Glomerular endothelial cell (primary cell): ENCODE measurements at regions not wholly inside any gene's neighbourhood (a gene's known extent, or its start where the extent isn't known, plus 50 kb on each side); places are given as distances from the start of the nearest gene placed in this dataset.
"Not testable (repeated sequence)": the region's sequence is repeated elsewhere in the genome, so short reads cannot be mapped to it uniquely, and the experiment has no call there.

ENCODE experiments used
- DNase-seq: peaks from one replicate; pipeline ENCODE4 v3.0.0-alpha.2; 2011; ENCODE audit warnings: low read depth, low spot score; ENCODE audit errors: extremely low read depth

DNA sequence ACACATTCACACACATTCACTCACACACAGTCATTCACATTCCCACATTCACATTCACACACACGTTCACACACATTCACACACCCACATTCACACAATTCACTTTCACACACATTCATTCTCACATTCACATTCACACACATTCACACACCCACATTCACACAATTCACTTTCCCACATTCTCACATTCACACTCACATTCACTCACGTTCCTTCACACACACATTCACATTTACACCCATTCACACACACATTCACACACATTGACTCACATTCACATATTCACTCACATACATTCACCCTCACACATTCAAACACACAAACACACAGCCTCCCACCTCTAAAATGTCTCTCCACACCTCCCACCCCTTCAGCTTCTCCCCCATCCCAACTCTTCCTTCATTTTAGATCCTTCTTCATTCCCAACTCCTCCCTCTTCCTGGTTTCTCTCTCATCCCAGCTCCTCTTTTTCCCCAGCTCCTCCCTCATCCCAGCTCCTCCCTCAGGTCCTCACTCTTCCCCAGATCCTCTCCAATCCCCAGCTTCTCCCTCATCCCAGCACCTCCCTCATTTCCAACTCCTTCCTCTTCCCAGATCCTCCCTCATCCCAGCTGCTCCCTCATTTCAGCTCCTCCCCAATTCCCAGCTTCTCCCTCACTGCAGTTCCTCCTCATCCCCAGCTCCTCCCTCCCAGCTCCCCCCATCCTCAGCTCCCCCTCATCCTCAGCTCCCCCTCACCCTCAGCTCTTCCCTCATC is 111.0 kb downstream of the FAM53A start:
- no peak for DNase-seq

GRCh38 chr4:1572521-1572920 is 111.6 kb downstream of the FAM53A start:
- DNase-seq, result no peak

DNA sequence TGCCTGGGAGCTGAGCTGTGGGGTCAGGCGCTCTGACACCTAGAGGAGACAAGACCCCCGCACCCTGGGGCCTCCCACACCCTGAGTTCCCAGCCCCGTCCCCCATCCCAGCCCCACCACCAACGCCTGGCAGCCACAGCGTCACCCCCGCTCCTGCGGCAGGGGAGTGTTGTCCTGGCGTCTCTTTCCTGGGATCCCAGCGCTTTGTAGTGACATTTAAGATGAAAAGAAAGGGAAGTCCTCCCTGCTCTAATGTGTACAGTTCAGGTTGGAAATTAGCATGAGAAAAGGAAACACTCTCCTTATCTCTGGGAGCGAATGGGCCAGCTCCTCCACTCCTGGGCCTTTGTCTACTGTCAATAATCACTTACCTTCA is 112.1 kb downstream of the FAM53A start:
- no peak for DNase-seq

DNA sequence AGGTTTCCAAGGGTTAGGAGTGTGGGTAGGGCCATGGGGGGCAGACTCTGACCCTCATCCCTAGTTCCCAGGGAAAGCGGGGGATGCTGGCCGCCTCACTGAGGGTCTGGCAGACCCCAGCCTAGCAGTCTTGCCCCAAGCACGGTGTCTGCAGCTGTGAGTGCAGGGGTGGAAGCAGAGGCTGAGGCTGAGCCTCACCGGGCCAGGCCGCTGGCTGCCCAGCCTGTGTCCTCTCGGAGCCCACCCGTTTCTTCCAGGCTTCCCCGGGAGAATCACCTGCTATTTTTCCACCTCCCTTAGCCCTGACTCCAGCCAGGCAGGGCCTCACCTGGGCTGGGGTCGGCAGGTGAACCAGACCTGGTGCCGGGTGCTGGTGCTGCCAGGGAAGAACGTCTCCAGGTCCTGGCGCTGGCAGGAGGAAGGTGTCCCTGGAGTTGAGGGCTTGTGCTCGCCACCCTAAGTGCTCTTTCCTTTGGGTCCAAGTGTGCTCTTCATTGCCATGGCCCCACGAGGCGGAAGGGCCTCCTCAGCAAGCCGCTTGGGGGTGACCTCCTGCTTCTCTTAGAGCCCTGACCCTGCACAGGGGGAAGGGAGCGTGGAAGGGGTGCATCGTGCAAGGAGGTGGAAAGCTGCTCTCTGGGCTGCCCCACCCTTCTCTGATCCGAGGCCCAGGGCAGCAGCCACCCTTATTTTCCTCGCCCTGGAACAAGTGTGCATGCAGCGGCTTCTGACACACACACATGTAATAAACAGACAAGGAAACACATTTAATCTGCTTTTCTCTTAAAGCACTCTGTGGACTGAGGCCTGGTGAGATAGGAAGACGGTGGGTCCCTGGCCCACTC is 112.7 kb downstream of the FAM53A start:
- no peak for DNase-seq

DNA sequence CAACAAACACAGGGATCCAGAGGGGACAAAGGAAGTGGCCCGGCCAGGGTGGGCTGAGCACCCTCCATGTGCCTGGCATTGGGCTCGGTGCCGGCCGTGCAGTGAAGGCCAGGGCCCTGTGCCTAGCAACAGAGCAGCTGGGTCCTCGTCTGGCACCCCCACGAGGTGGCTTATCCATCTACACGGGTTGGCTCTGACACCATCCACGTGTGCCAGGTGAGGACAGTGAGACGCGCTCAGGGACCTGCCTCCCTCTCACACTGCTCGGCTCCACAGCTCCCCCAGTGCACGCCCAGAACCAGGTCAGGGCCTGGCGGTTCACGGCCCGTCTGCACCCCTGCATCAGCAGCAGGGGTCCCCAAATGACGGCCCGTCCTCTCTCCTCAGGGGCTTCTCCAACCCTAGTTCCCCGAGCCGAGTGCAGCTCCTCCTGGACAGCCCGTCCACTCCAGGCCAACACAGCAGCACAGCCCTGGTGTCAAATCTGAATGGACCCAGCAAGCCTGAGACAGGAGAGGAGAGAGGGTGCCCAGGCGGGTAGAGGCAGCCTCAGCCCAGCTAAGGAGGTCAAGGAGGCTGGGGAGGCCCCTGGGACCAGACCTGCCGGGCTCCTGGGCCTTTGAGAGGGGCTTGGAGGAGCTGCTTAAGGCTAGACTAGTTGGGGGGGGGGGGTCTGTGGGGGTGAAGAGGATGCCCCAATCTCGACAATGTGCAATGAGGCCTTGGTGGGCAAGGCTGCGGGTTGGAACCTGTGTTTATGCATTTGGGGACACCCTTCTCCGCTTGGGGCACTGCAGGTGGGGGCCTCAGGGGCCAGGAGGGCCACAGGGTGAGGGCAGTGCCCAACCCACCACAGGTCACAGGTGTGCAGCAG is 113.6 kb downstream of the FAM53A start:
- no peak for DNase-seq

DNA sequence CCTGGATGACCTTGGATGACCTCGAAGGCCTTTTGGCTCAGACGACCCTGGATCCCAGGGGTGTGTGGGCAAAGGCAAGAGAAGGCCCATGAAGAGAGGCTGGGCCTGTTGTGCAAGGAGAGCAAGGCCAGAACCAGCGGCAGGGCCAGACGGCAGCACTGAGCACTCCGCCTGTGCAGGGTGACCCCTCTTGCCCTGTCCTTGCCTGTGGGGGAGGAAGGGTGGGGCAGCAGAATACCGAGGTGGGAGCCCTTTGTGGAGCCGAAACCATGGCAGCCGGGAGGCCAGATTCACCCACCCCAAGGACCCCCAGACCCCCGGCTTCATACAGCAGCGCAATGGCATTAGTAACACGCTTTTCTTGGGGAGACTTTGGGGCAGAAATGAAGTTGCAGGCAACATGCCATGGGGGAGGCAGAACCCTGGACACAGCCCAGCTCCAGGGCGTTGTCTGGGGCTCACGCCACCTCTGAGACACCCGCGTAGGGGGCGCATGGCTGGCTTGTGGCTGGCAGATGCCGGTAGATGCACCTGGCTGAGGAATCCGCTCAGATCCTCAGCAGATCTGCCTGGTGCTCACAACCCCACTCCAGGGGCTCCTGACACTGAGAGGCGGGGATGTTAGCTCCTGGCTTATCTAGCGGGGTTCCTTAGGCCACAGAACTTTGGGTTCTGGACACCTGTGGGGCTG is 114.5 kb downstream of the FAM53A start:
- DNase-seq, result no peak

GRCh38 chr4:1568855-1569460 is 115.2 kb downstream of the FAM53A start:
- DNase-seq, result no peak

- no peak for DNase-seq
Observed at GRCh38 chr4:1567808-1568581, 116.1 kb downstream of the FAM53A start.

DNA sequence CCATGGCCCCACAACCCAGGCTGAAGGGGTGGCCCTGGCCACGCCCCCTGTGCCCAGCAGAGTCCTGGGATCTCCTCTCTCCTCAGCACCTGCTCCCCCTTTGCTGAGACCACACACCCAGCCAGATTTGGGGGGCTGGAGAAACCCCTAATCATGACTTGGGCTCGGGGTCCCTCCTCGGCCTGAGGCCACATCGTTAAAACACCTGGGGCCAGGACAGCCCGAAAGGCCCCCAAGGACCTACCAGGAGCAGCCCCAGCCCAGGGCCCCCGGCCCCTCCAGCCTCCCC is 116.7 kb downstream of the FAM53A start:
- DNase-seq, result no peak

DNA sequence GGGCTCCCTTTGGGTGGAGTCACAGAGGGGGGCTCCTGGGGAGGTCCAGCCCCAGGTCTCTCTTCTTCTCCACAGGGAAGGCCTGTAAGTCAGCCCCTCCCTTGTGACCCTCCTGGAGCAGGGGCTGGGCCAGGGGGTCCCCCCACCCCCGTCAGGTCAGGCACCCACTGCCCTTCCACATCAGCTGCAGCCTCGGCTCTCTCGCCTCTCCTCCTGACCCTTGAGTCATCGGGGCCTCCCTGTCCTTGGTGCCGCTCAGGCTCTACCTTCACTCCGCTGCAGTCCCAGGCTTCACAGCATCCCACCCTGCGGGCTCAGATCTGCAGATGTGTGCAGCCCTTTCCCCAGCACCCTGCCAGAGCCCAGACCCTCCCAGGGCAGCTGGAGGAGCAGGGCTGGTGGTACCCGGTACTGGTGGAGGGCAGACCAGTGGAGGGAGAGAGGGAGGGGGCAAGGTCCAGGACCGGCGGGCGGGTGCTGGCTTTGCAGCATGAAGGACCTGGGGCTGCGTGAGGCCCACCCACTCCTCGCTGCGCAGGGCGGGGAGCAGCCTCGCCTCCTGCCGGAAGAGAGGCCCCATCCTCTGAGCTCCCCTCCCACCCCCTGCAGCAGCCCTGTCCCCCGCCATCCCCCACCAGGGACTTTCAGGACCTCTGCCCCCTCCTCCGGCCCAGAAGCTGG is 117.1 kb downstream of the FAM53A start:
- DNase-seq, result no peak

- not testable (repeated sequence) for DNase-seq
Observed at GRCh38 chr4:1566301-1566837, 117.7 kb downstream of the FAM53A start.

GRCh38 chr4:1565598-1566295 is 118.4 kb downstream of the FAM53A start:
- no peak for DNase-seq

DNA sequence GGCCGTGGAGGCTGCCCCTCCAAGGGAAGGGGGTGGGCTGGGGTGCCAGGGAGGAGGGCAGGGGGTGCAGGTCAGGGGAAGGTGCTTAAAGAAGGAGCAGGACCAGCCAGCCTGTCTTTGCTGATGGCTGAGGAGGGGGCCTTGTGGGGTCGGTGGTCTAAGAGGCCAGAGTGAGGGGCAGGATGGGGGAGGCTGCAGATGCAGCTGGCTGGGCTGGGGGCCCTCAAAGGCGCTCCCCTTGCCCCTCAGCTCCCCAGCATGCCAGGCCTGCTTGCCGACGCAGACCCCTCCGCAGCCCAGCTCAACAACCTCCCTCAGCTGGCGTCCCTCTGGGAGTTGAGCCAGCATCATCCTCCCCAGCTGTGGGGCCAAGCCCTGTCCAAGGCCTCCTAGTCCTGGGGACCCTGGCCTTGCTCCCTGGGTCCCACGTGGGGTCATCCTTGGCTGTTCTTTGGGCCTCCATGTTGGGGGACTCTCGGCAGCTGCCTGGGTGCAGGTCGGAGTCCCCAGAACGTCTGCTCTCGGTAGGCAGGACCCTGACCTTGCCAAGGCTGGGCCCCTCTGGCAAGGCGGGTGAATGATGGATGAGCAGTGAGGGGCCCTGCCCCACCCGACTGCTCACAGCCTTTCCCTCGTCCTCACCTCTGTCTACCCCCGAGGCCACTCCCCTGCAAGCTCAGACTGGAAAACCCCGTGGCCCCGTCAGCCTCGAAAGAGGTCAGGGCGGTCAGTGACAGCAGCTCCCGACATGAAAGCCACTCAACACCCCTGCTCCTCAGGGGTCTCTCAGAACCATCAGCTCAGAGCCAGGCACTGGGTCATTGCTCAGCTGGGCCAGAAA is 119.4 kb downstream of the FAM53A start:
- no peak for DNase-seq

DNA sequence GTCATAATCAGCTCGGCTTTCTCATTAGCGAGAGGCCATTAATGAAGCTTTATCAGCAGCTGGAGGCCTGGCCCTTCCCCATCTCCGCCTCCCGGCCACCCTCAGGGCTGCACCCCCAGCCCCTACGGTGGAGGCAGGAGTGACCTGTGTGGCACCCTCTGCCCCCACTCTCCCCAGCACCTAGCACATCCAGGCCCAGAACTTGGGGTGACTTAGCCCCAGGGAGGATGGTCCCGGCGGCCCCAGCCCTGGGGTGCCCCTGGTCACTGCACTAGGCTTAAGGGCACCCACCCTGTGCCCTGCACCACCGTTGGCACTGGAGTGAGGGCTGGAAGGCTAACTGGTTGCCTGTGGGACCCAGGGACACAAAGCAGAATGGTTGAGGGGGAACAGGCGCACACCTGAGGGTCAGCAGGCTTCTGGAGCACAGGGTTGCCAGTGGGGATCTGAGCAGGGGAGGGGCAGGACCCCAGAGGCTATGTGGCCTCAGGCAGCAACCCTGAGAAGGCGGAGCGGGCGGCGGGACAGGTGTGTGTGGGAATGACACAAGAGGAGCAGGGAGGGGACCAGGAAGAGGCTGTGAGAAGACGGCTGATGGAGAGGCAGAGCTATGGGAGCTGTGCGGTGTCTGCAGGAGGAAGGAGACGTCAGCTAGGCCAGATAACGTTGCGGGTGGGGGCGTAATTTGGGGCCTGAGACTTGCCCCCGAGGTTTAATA is 120.2 kb downstream of the FAM53A start:
- DNase-seq, result no peak

GRCh38 chr4:1563241-1563640 is 120.9 kb downstream of the FAM53A start:
- DNase-seq, result no peak

DNA sequence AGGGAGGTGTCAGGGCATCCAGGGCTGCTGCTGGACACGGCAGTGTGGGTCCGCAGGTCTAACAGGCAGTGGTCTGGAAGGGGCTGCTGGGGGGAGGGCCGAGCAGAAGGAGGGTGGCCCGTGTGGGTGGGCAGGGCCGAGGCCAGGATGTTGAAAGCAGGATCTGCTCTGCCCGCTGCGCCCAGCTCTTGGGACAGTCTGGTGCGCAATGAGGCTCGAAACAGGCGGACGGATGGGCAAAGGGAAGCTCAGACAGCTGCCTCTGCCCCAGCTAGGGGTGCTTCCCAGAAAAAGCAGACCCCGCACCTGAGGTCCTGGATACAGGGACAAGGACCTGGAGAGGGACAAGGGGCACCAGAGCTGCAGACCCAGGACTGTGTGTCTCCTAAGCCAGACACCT is 121.3 kb downstream of the FAM53A start:
- DNase-seq, result no peak

- DNase-seq, result no peak
Observed at GRCh38 chr4:1562371-1562770, 121.7 kb downstream of the FAM53A start.
